Testis (tissue), 2 donors: ENCODE measurements at regions not wholly inside any gene's neighbourhood (a gene's known extent, or its start where the extent isn't known, plus 50 kb on each side); places are given as distances from the start of the nearest gene placed in this dataset.

Experiments used
- POLR2A ChIP-seq: fragments of 450-650 bp; IDR thresholded peaks from one replicate; pipeline ENCODE4 v1.6.1; 2017; ENCODE audit warnings: antibody characterized with exemption, mild to moderate bottlenecking, moderate library complexity
- TF ChIP-seq, protein P1 (sequence below), 3 experiments: fragments of 450-650 bp in 2 of 3; fragments of 200-600 bp in 1 of 3; sonication (generic) in 1 of 3; IDR thresholded peaks; one replicate each; pipeline ENCODE4 v1.5.1; 2016 to 2019; ENCODE audit warnings: antibody characterized with exemption in 3 of 3, mild to moderate bottlenecking in 2 of 3, moderate library complexity in 1 of 3

DNA sequence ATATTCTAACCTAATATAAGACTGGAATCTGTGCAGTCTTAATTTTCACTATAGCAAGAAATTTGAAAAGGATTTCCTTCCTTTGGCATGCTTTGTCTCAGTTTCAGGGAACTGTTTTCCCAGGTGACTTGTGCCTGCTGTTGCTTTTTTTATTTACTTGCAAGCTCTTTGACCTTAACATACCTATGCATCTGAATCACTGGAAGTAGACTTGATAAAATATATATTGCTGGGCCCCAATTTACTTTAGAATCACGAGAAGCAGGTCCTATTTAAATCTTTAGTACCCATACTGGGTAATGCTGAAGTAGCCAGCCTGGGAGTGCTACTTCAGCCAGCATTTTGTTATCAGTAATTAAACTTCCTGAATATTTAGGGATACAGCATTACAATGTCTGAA, 257.9 kb upstream of the ALCAM start:
- no peak for TF ChIP-seq POLR2A
- TF ChIP-seq, protein P1, sequence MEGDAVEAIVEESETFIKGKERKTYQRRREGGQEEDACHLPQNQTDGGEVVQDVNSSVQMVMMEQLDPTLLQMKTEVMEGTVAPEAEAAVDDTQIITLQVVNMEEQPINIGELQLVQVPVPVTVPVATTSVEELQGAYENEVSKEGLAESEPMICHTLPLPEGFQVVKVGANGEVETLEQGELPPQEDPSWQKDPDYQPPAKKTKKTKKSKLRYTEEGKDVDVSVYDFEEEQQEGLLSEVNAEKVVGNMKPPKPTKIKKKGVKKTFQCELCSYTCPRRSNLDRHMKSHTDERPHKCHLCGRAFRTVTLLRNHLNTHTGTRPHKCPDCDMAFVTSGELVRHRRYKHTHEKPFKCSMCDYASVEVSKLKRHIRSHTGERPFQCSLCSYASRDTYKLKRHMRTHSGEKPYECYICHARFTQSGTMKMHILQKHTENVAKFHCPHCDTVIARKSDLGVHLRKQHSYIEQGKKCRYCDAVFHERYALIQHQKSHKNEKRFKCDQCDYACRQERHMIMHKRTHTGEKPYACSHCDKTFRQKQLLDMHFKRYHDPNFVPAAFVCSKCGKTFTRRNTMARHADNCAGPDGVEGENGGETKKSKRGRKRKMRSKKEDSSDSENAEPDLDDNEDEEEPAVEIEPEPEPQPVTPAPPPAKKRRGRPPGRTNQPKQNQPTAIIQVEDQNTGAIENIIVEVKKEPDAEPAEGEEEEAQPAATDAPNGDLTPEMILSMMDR (IDR thresholded peaks at IDR 0.05): no peak
